ENCODE measurements at regions not wholly inside any gene's neighbourhood (a gene's known extent, or its start where the extent isn't known, plus 50 kb on each side); places are given as distances from the start of the nearest gene placed in this dataset.

DNA sequence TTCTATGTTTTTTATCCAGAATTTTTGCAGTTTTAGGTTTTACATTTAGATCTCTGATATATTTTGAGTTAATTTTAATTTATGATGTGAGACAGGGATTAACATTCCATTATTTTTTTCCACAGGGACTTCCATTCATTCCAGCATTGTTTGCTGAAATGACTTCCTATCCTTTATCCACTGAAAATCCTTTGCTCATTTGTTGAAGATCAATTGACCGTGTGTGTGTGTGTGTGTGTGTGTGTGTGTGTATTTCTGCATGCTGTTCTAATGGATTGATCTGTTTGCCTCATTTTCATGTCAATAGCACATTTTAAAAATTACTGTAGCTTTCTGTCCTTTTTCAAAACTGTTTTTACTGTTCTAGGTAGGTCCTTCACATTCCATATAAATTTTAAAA, 480.3 kb downstream of the DSC3 start:
- Histone ChIP-seq H2AFZ (ENCODE audit: low read length) (no peak overlapping the region), H2BK12ac (ENCODE audit: low read depth, low read length) (no peak overlapping the region), H4K20me1 (replicated peaks in 1 of 2; ENCODE audit: control insufficient read depth in 1 of 2, insufficient read depth in 2 of 2, low read length in 2 of 2) (no peaks in the 10 kb centered on the region), H3K23me2 (ENCODE audit: low read depth, low read length) (no peaks in the 10 kb centered on the region), H3K4me1 (replicated peaks in 1 of 4; ENCODE audit: control insufficient read depth in 3 of 4, insufficient read depth in 4 of 4, low read length in 3 of 4) (no peaks in the 10 kb centered on the region), H2BK15ac (ENCODE audit: low read length) (no peak overlapping the region), H3K4me2 (ENCODE audit: insufficient read depth in 1 of 2, low read depth in 2 of 2, low read length in 2 of 2) (no peak overlapping the region), H3K4ac (replicated peaks; ENCODE audit: insufficient read length, low read depth, low read length) (no peak overlapping the region), H4K91ac (replicated peaks; ENCODE audit: insufficient read length, low read length) (no peak overlapping the region), H3K56ac (replicated peaks; ENCODE audit: insufficient read length, low read depth, low read length) (no peak overlapping the region), H2BK20ac (ENCODE audit: low read length) (no peak overlapping the region), H3K79me1 (ENCODE audit: low read depth, low read length) (no peaks in the 10 kb centered on the region), H3K27ac (ENCODE audit: low read depth, low read length) (no peak overlapping the region), H3K79me2 (ENCODE audit: control insufficient read depth in 1 of 2, insufficient read depth in 2 of 2, low read length in 2 of 2) (no peaks in the 10 kb centered on the region), H2AK5ac (ENCODE audit: low read depth, low read length) (no peak overlapping the region), H2BK120ac (replicated peaks; ENCODE audit: low read depth, low read length) (no peak overlapping the region), H3K4me3 (ENCODE audit: extremely low read depth in 1 of 4, insufficient read depth in 2 of 4, low read depth in 3 of 4, low read length in 4 of 4) (no peak overlapping the region), H3K9ac (replicated peaks in 1 of 4; ENCODE audit: extremely low read depth in 1 of 4, low read depth in 3 of 4, low read length in 3 of 4) (no peak overlapping the region), H4K5ac (ENCODE audit: insufficient read length, low read depth, low read length) (no peak overlapping the region), H3K18ac (ENCODE audit: extremely low read depth, low read length) (no peak overlapping the region), H2BK5ac (ENCODE audit: low read depth, low read length) (no peak overlapping the region), H3K36me3 (ENCODE audit: control insufficient read depth in 2 of 4, insufficient read depth in 4 of 4, low read length in 3 of 4) (no peaks in the 10 kb centered on the region), H3K23ac (ENCODE audit: insufficient read length) (no peak overlapping the region), H4K8ac (ENCODE audit: extremely low read depth, insufficient read depth, low read length) (no peak overlapping the region), H3K14ac (ENCODE audit: insufficient read length) (no peak overlapping the region), H3K9me3 (ENCODE audit: insufficient read depth in 2 of 2, low read depth in 1 of 2, low read length in 1 of 2) (no peaks in the 10 kb centered on the region), H3K27me3 (replicated peaks in 1 of 4; ENCODE audit: control insufficient read depth in 3 of 4, extremely low read depth in 1 of 4, insufficient read depth in 3 of 4, low read length in 3 of 4) (no peaks in the 10 kb centered on the region)
- FAIRE-seq (no peak), DNase-seq (ENCODE audit: low read depth in 1 of 2, low spot score in 2 of 2) (no peak)
- CTCF ChIA-PET (ENCODE audit: partially characterized antibody), result interaction anchor here (0.5 to 1.7 kb wide), 3 partner anchors 20 to 199 kb away, joined by 3 to 5 read pairs (median 3); no protein-coding TSS in a partner anchor
- WGBS, 2 experiments (ENCODE audit: extremely low coverage in 1 of 2, insufficient coverage in 1 of 2, insufficient read length in 1 of 2, insufficient replicate concordance in 2 of 2, low coverage in 1 of 2, low lambda C conversion rate in 2 of 2, missing lambda C conversion rate in 1 of 2), result 79% methylated on average over 1 of the region's 1 CpG; no CpG with 5 or more reads in 1 of the 2 experiments
- POLR2A ChIA-PET (ENCODE audit: partially characterized antibody), result no interaction called here
- no peak for TF ChIP-seq YY1 (IDR thresholded peaks at IDR 0.05; ENCODE audit: low read depth, low read length)
- TF ChIP-seq POLR2AphosphoS5 (IDR thresholded peaks at IDR 0.05; ENCODE audit: low read depth, low read length), result no peak
- no peak for TF ChIP-seq PHF8 (conservative IDR thresholded peaks at IDR 0.05; ENCODE audit: low read depth, low read length)
- no peak for TF ChIP-seq MAFK (IDR thresholded peaks at IDR 0.05; ENCODE audit: low read depth, low read length)
- TF ChIP-seq TCF12 (IDR thresholded peaks at IDR 0.05; ENCODE audit: low read depth, low read length), result no peak
- TF ChIP-seq TAF7 (optimal IDR thresholded peaks at IDR 0.05; ENCODE audit: borderline replicate concordance, low read depth, low read length), result no peak
- TF ChIP-seq SP4 (IDR thresholded peaks at IDR 0.05; ENCODE audit: low read length), result no peak
- TF ChIP-seq KDM5A (IDR thresholded peaks at IDR 0.05; ENCODE audit: low read length), result no peak
- TF ChIP-seq, protein P1, sequence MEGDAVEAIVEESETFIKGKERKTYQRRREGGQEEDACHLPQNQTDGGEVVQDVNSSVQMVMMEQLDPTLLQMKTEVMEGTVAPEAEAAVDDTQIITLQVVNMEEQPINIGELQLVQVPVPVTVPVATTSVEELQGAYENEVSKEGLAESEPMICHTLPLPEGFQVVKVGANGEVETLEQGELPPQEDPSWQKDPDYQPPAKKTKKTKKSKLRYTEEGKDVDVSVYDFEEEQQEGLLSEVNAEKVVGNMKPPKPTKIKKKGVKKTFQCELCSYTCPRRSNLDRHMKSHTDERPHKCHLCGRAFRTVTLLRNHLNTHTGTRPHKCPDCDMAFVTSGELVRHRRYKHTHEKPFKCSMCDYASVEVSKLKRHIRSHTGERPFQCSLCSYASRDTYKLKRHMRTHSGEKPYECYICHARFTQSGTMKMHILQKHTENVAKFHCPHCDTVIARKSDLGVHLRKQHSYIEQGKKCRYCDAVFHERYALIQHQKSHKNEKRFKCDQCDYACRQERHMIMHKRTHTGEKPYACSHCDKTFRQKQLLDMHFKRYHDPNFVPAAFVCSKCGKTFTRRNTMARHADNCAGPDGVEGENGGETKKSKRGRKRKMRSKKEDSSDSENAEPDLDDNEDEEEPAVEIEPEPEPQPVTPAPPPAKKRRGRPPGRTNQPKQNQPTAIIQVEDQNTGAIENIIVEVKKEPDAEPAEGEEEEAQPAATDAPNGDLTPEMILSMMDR (IDR thresholded peaks at IDR 0.05; ENCODE audit: control extremely low read depth in 1 of 3, insufficient read depth in 1 of 3, low read depth in 1 of 3, low read length in 3 of 3), result no peak
- TF ChIP-seq ZNF274 (IDR thresholded peaks at IDR 0.05; ENCODE audit: borderline replicate concordance, extremely low read depth, low read length), result no peak
- no peak for TF ChIP-seq NRF1 (IDR thresholded peaks at IDR 0.05; ENCODE audit: low read depth, low read length)
- no peak for TF ChIP-seq TAF1 (IDR thresholded peaks at IDR 0.05; ENCODE audit: low read depth, low read length)
